ENCODE measurements at regions not wholly inside any gene's neighbourhood (a gene's known extent, or its start where the extent isn't known, plus 50 kb on each side); places are given as distances from the start of the nearest gene placed in this dataset.
A peak's percentile ranks its signal among the peaks of the same experiment; 100 is the strongest.
"Not testable (repeated sequence)": the region's sequence is repeated elsewhere in the genome, so short reads cannot be mapped to it uniquely, and the experiment has no call there.

GRCh38 chr15:26029586-26029985 lies 166.5 kb upstream of the ATP10A start:
- not testable (repeated sequence) for DNase-seq (ENCODE audit: low read depth in 2 of 2)

- DNase-seq (ENCODE audit: low read depth in 2 of 2) = no peak
These were observed 166.0 kb upstream of the ATP10A start for GRCh38 chr15:26029146-26029545.

- DNase-seq (ENCODE audit: low read depth in 2 of 2) = no peak
These were observed 165.1 kb upstream of the ATP10A start for GRCh38 chr15:26028086-26028740.

GRCh38 chr15:26026671-26027070 lies 163.5 kb upstream of the ATP10A start:
- not testable (repeated sequence) for DNase-seq (ENCODE audit: low read depth in 2 of 2)

- no peak for DNase-seq (ENCODE audit: low read depth in 2 of 2)
These were observed 161.1 kb upstream of the ATP10A start for GRCh38 chr15:26024241-26024640.

GRCh38 chr15:26023691-26024090 lies 160.6 kb upstream of the ATP10A start:
- DNase-seq (ENCODE audit: low read depth in 2 of 2) = no peak

GRCh38 chr15:26023231-26023630 lies 160.1 kb upstream of the ATP10A start:
- DNase-seq (ENCODE audit: low read depth in 2 of 2) = no peak

GRCh38 chr15:26020871-26021270 lies 157.7 kb upstream of the ATP10A start:
- DNase-seq (ENCODE audit: low read depth in 2 of 2) = no peak

- no peak for DNase-seq (ENCODE audit: low read depth in 2 of 2)
These were observed 154.5 kb upstream of the ATP10A start for GRCh38 chr15:26017665-26018064.

GRCh38 chr15:26015516-26016075 lies 152.5 kb upstream of the ATP10A start:
- no peak for DNase-seq (ENCODE audit: low read depth in 2 of 2)

GRCh38 chr15:26013981-26014380 lies 150.9 kb upstream of the ATP10A start:
- DNase-seq (ENCODE audit: low read depth in 2 of 2) = no peak

- no peak for DNase-seq (ENCODE audit: low read depth in 2 of 2)
These were observed 148.8 kb upstream of the ATP10A start for GRCh38 chr15:26011916-26012315.

GRCh38 chr15:26007151-26007550 lies 144.0 kb upstream of the ATP10A start:
- DNase-seq (ENCODE audit: low read depth in 2 of 2) = no peak

- no peak for DNase-seq (ENCODE audit: low read depth in 2 of 2)
These were observed 138.1 kb upstream of the ATP10A start for GRCh38 chr15:26001201-26001600.

GRCh38 chr15:25993506-25993905 lies 130.4 kb upstream of the ATP10A start:
- DNase-seq (ENCODE audit: low read depth in 2 of 2) = no peak

GRCh38 chr15:25990220-25990619 lies 127.1 kb upstream of the ATP10A start:
- DNase-seq (ENCODE audit: low read depth in 2 of 2) = no peak

GRCh38 chr15:25989327-25989726 lies 126.2 kb upstream of the ATP10A start:
- DNase-seq (ENCODE audit: low read depth in 2 of 2) = peak; percentile 2 to 17

- not testable (repeated sequence) for DNase-seq (ENCODE audit: low read depth in 2 of 2)
These were observed 125.6 kb upstream of the ATP10A start for GRCh38 chr15:25988716-25989115.

GRCh38 chr15:25987638-25988037 lies 124.5 kb upstream of the ATP10A start:
- no peak for DNase-seq (ENCODE audit: low read depth in 2 of 2)

- DNase-seq (ENCODE audit: low read depth in 2 of 2) = no peak
These were observed 122.0 kb upstream of the ATP10A start for GRCh38 chr15:25985165-25985564.

- DNase-seq (ENCODE audit: low read depth in 2 of 2) = no peak
These were observed 119.6 kb upstream of the ATP10A start for GRCh38 chr15:25982736-25983135.

GRCh38 chr15:25981114-25981513 lies 118.0 kb upstream of the ATP10A start:
- no peak for DNase-seq (ENCODE audit: low read depth in 2 of 2)

- no peak for DNase-seq (ENCODE audit: low read depth in 2 of 2)
These were observed 109.1 kb upstream of the ATP10A start for GRCh38 chr15:25972141-25972675.

- no peak for DNase-seq (ENCODE audit: low read depth in 2 of 2)
These were observed 107.9 kb upstream of the ATP10A start for GRCh38 chr15:25971053-25971452.
